ENCODE measurements at regions not wholly inside any gene's neighbourhood (a gene's known extent, or its start where the extent isn't known, plus 50 kb on each side); places are given as distances from the start of the nearest gene placed in this dataset.
"Not testable (repeated sequence)": the region's sequence is repeated elsewhere in the genome, so short reads cannot be mapped to it uniquely, and the experiment has no call there.

DNA sequence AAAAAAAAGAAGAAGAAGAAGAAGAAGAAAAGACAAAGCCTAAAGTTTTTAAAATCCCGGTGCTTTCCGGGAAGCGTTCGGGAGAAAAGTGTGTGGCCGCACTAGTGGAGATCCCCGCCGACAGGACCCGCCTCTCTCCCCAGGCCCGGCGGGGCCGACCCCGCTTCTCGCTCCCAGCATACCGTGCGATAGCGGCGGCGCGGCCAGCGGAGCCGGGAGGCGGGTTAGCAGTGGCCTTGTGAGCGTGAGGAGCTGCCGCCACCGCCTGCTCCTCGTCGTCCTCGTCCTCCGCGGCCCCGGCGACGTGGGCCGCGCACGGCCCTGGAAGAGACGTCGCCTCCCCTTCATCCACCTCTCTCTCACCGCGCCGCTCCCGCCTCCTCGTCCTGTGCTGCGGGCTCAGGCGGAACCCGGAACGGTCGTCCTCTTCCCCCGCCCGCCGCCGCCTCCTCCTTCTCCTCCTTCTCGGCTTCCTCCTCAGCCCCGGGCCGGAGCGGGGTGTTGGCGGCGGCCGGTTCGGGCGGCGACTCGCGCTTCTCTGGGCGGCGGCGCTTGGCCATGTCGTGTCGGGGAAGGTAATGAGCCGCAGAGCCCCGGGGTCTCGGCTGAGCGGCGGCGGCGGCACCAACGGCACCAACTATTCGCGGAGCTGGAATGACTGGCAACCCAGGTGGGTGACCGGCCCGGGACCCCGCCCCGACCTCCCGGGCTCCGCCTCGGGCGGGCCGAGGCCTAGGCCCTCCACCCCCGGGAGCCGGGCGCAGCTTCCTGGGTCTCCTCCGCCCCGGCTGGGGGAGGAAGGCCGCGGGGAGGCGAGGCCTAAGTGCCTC lies 62.6 kb upstream of the CDR2 start (continued):
- TF ChIP-seq ZNF76 (tag by site-specific recombination; IDR thresholded peaks at IDR 0.05; ENCODE audit: borderline replicate concordance, low read depth) (peak; percentile 76), ZBTB17 (tag by site-specific recombination; IDR thresholded peaks at IDR 0.05) (peak; percentile 73), ZIC2 (tag by site-specific recombination; IDR thresholded peaks at IDR 0.05) (peak; percentile 46; the same call in 1 of the 2 replicates), ZNF366 (tag by site-specific recombination; conservative IDR thresholded peaks at IDR 0.05) (0 out of 2 replicates have a peak, but pooled peaks have one; percentile 44), PATZ1 (tag by site-specific recombination; IDR thresholded peaks at IDR 0.05) (peak; percentile 26; the same call in 1 of the 2 replicates), ZNF394 (tag by site-specific recombination; IDR thresholded peaks at IDR 0.05; ENCODE audit: borderline replicate concordance) (peak; percentile 50), GLIS2 (tag by site-specific recombination; IDR thresholded peaks at IDR 0.05) (peak; percentile 77), ZNF600 (tag by site-specific recombination; IDR thresholded peaks at IDR 0.05) (peak; percentile 43; the same call in 1 of the 2 replicates)
- TF ChIP-seq, protein P1, sequence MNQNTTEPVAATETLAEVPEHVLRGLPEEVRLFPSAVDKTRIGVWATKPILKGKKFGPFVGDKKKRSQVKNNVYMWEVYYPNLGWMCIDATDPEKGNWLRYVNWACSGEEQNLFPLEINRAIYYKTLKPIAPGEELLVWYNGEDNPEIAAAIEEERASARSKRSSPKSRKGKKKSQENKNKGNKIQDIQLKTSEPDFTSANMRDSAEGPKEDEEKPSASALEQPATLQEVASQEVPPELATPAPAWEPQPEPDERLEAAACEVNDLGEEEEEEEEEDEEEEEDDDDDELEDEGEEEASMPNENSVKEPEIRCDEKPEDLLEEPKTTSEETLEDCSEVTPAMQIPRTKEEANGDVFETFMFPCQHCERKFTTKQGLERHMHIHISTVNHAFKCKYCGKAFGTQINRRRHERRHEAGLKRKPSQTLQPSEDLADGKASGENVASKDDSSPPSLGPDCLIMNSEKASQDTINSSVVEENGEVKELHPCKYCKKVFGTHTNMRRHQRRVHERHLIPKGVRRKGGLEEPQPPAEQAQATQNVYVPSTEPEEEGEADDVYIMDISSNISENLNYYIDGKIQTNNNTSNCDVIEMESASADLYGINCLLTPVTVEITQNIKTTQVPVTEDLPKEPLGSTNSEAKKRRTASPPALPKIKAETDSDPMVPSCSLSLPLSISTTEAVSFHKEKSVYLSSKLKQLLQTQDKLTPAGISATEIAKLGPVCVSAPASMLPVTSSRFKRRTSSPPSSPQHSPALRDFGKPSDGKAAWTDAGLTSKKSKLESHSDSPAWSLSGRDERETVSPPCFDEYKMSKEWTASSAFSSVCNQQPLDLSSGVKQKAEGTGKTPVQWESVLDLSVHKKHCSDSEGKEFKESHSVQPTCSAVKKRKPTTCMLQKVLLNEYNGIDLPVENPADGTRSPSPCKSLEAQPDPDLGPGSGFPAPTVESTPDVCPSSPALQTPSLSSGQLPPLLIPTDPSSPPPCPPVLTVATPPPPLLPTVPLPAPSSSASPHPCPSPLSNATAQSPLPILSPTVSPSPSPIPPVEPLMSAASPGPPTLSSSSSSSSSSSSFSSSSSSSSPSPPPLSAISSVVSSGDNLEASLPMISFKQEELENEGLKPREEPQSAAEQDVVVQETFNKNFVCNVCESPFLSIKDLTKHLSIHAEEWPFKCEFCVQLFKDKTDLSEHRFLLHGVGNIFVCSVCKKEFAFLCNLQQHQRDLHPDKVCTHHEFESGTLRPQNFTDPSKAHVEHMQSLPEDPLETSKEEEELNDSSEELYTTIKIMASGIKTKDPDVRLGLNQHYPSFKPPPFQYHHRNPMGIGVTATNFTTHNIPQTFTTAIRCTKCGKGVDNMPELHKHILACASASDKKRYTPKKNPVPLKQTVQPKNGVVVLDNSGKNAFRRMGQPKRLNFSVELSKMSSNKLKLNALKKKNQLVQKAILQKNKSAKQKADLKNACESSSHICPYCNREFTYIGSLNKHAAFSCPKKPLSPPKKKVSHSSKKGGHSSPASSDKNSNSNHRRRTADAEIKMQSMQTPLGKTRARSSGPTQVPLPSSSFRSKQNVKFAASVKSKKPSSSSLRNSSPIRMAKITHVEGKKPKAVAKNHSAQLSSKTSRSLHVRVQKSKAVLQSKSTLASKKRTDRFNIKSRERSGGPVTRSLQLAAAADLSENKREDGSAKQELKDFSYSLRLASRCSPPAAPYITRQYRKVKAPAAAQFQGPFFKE (tag by site-specific recombination; IDR thresholded peaks at IDR 0.05; ENCODE audit: borderline replicate concordance), result 0 out of 2 replicates have a peak, but pooled peaks have one; percentile 67

DNA sequence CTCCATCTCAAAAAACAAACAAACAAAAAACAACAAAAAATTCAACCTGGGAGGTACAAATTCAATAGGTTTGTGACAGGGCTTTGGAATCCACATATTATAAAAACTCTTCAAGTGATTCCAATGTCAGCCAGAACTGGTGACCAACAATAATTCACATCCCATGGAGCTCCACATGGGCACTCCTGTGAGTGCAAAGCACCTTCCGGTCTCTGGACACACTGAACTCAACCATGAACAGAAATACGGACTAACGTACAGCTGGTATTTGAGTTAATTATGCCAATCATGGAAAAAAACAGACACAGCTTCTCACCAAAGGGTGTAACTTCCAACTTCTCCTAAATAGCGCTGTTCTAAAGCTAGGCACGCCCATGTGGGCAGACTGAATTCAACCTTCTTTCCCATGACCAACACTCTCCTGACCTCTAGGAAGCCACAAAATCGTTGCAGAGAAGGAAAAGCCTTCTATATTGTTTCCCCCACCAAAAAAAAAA lies 62.0 kb upstream of the CDR2 start:
- peak overlapping the region; percentile 73 for H3K4me3 ChIP-seq (ENCODE audit: low read depth, low read length)
- H3K9me3 ChIP-seq (ENCODE audit: control insufficient read depth, insufficient read depth, low read depth, low read length); CTCF ChIA-PET; H3K36me3 ChIP-seq (ENCODE audit: control insufficient read depth in 2 of 2, insufficient read depth in 1 of 2, low read length in 2 of 2); H3K4me1 ChIP-seq (ENCODE audit: control insufficient read depth, insufficient read depth, low read length): not testable (repeated sequence)
- POLR2A ChIA-PET, result interaction anchor here (0.7 kb wide), 2 partner anchors 37 to 356 kb away, joined by 4 read pairs; no protein-coding TSS in a partner anchor
- peak overlapping the region; percentile 92 for H3K27ac ChIP-seq (ENCODE audit: extremely low read depth, low read depth, low read length)

GRCh38 chr16:22431314-22431713 lies 56.9 kb upstream of the CDR2 start:
- H3K4me1 ChIP-seq (ENCODE audit: control insufficient read depth, insufficient read depth, low read length); POLR2A ChIA-PET; CTCF ChIA-PET; H3K27ac ChIP-seq (ENCODE audit: extremely low read depth, low read depth, low read length); H3K4me3 ChIP-seq (ENCODE audit: low read depth, low read length); H3K9me3 ChIP-seq (ENCODE audit: control insufficient read depth, insufficient read depth, low read depth, low read length): not testable (repeated sequence)
- peaks cover 0 to 18% of the 10 kb centered on the region in 2 experiments; a peak in 2 of 3 replicates for H3K36me3 ChIP-seq (ENCODE audit: control insufficient read depth in 2 of 2, insufficient read depth in 1 of 2, low read length in 2 of 2)

GRCh38 chr16:22428654-22429053 lies 54.2 kb upstream of the CDR2 start:
- CTCF ChIA-PET, result no interaction called here
- POLR2A ChIA-PET, result no interaction called here
- H3K36me3 ChIP-seq (ENCODE audit: control insufficient read depth in 2 of 2, insufficient read depth in 1 of 2, low read length in 2 of 2), result peaks cover 0 to 21% of the 10 kb centered on the region in 2 experiments; a peak in 2 of 3 replicates
- H3K4me3 ChIP-seq (ENCODE audit: low read depth, low read length), result no peak overlapping the region
- H3K27ac ChIP-seq (ENCODE audit: extremely low read depth, low read depth, low read length), result no peak overlapping the region
- no peaks in the 10 kb centered on the region for H3K4me1 ChIP-seq (ENCODE audit: control insufficient read depth, insufficient read depth, low read length)
- no peak for TF ChIP-seq ZNF37A (tag by site-specific recombination; IDR thresholded peaks at IDR 0.05)
- peak; percentile 50 for TF ChIP-seq GLIS1 (tag by site-specific recombination; IDR thresholded peaks at IDR 0.05)
- TF ChIP-seq SALL2 (tag by site-specific recombination; IDR thresholded peaks at IDR 0.05; ENCODE audit: borderline replicate concordance), result no peak
- TF ChIP-seq ZBTB1 (tag by site-specific recombination; IDR thresholded peaks at IDR 0.05), result no peak
- TF ChIP-seq ZIC2 (tag by site-specific recombination; IDR thresholded peaks at IDR 0.05), result peak; percentile 19; the same call in 1 of the 2 replicates
- H3K9me3 ChIP-seq (ENCODE audit: control insufficient read depth, insufficient read depth, low read depth, low read length), result no peaks in the 10 kb centered on the region
